Neural cell (in vitro differentiated cells): ENCODE measurements at regions not wholly inside any gene's neighbourhood (a gene's known extent, or its start where the extent isn't known, plus 50 kb on each side); places are given as distances from the start of the nearest gene placed in this dataset.

Experiments used
- H2AFZ ChIP-seq: fragments of 200-600, 300-800 bp; sonication (generic), shearing (Covaris generic); 2 replicates; pipeline ENCODE4 v1.6.0; 2014; ENCODE audit warnings: low read depth, mild to moderate bottlenecking, antibody characterized with exemption, low read length, moderate library complexity
- H3F3A ChIP-seq: fragments of 200-600 bp; shearing (Covaris generic); 2 replicates; pipeline ENCODE4 v1.6.1; 2016; ENCODE audit warnings: mild to moderate bottlenecking, moderate library complexity, mixed read lengths, antibody characterized with exemption, low read length; ENCODE audit not compliant: insufficient read depth, poor library complexity, severe bottlenecking
- H3K27ac ChIP-seq: fragments of 200-600, 300-800 bp; sonication (generic), shearing (Covaris generic); 2 replicates; pipeline ENCODE4 v1.5.1; 2014; ENCODE audit warnings: mild to moderate bottlenecking, low read length, moderate library complexity
- H3K27me3 ChIP-seq: fragments of 300-800, 200-600 bp; sonication (generic), shearing (Covaris generic); 2 replicates; pipeline ENCODE4 v1.6.0; 2014; ENCODE audit warnings: mild to moderate bottlenecking, low read depth, low read length, moderate library complexity; ENCODE audit not compliant: insufficient read depth
- H3K36me3 ChIP-seq: fragments of 300-800, 200-600 bp; sonication (generic), shearing (Covaris generic); 2 replicates; pipeline ENCODE4 v1.5.1; 2014; ENCODE audit warnings: mild to moderate bottlenecking, antibody characterized with exemption, low read length, moderate library complexity; ENCODE audit not compliant: insufficient read depth
- H3K4me2 ChIP-seq: fragments of 300-800, 200-600 bp; sonication (generic), shearing (Covaris generic); 2 replicates; pipeline ENCODE4 v1.6.0; 2014; ENCODE audit warnings: mild to moderate bottlenecking, low read length
- H3K4me3 ChIP-seq: fragments of 300-800, 200-600 bp; sonication (generic), shearing (Covaris generic); 2 replicates; pipeline ENCODE4 v1.5.1; 2014; ENCODE audit warnings: mild to moderate bottlenecking, low read length, moderate library complexity
- H3K79me2 ChIP-seq: fragments of 200-600 bp; shearing (Covaris generic); replicated peaks from 2 replicates; pipeline ENCODE4 v1.6.0; 2014; ENCODE audit warnings: mild to moderate bottlenecking, low read length, moderate library complexity; ENCODE audit not compliant: insufficient read depth
- H3K9ac ChIP-seq: fragments of 300-800, 200-600 bp; sonication (generic), shearing (Covaris generic); 2 replicates; pipeline ENCODE4 v1.6.1; 2016; ENCODE audit warnings: mild to moderate bottlenecking, low read length, mixed read lengths
- H3K9me2 ChIP-seq: fragments of 200-600 bp; shearing (Covaris generic); 2 replicates; pipeline ENCODE4 v1.6.1; 2016; ENCODE audit warnings: mild to moderate bottlenecking, low read length, mixed read lengths; ENCODE audit not compliant: insufficient read depth
- H3K9me3 ChIP-seq: fragments of 200-600, 300-800 bp; sonication (generic), shearing (Covaris generic); 2 replicates; pipeline ENCODE4 v1.6.1; 2016; ENCODE audit warnings: mild to moderate bottlenecking, mixed run types, low read length, moderate library complexity, mixed read lengths
- H4K20me1 ChIP-seq: fragments of 200-600 bp; shearing (Covaris generic); 2 replicates; pipeline ENCODE4 v1.6.1; 2016; ENCODE audit warnings: mild to moderate bottlenecking, mixed run types; ENCODE audit not compliant: insufficient read depth
- CTCF ChIP-seq: fragments of 450-650 bp; IDR thresholded peaks from 2 replicates; pipeline ENCODE4 v1.5.1; 2014; ENCODE audit warnings: antibody characterized with exemption, mild to moderate bottlenecking, moderate library complexity; ENCODE audit not compliant: poor library complexity, severe bottlenecking
- EP300 ChIP-seq: fragments of 450-650 bp; conservative IDR thresholded peaks from 2 replicates; pipeline ENCODE4 v1.6.1; 2014; ENCODE audit warnings: antibody characterized with exemption, mild to moderate bottlenecking, moderate library complexity; ENCODE audit not compliant: poor library complexity, severe bottlenecking
- EZH2 ChIP-seq: fragments of 200-600, 300-800 bp; shearing (Covaris generic), sonication (generic); IDR thresholded peaks from 2 replicates; pipeline ENCODE4 v1.6.1; 2014; ENCODE audit warnings: antibody characterized with exemption, low read length, borderline replicate concordance, mild to moderate bottlenecking; ENCODE audit not compliant: insufficient read depth, poor library complexity, severe bottlenecking
- MXI1 ChIP-seq: fragments of 450-650 bp; conservative IDR thresholded peaks from 2 replicates; pipeline ENCODE4 v1.6.1; 2014; ENCODE audit warnings: antibody characterized with exemption, mild to moderate bottlenecking; ENCODE audit not compliant: poor library complexity, severe bottlenecking
- POLR2AphosphoS5 ChIP-seq: IDR thresholded peaks from 2 replicates; pipeline ENCODE4 v1.6.1; 2012
- RAD21 ChIP-seq: fragments of 450-650 bp; conservative IDR thresholded peaks from 2 replicates; pipeline ENCODE4 v1.6.1; 2014; ENCODE audit warnings: antibody characterized with exemption, mild to moderate bottlenecking, moderate library complexity
- REST ChIP-seq: IDR thresholded peaks from 2 replicates; pipeline ENCODE4 v1.6.1; 2012; ENCODE audit warnings: borderline replicate concordance
- SMC3 ChIP-seq: fragments of 450-650 bp; conservative IDR thresholded peaks from 2 replicates; pipeline ENCODE4 v1.6.1; 2014; ENCODE audit warnings: antibody characterized with exemption, mild to moderate bottlenecking, moderate library complexity; ENCODE audit not compliant: poor library complexity
- TAF1 ChIP-seq: IDR thresholded peaks from 2 replicates; pipeline ENCODE4 v1.6.1; 2012; ENCODE audit warnings: low read depth

- Histone ChIP-seq H2AFZ (no peak overlapping the region), H3K9ac (no peak overlapping the region), H3K36me3 (no peaks in the 10 kb centered on the region), H3K79me2 (no peaks in the 10 kb centered on the region), H3K27ac (no peak overlapping the region), H3K4me2 (no peak overlapping the region), H4K20me1 (no peaks in the 10 kb centered on the region), H3K27me3 (no peaks in the 10 kb centered on the region), H3K4me3 (no peak overlapping the region), H3F3A (no peaks in the 10 kb centered on the region), H3K9me3 (no peaks in the 10 kb centered on the region), H3K9me2 (no peaks in the 10 kb centered on the region)
- no peak for TF ChIP-seq RAD21
- no peak for TF ChIP-seq CTCF
- TF ChIP-seq EZH2: no peak
- TF ChIP-seq MXI1: no peak
- TF ChIP-seq SMC3: no peak
- TF ChIP-seq TAF1: no peak
- no peak for TF ChIP-seq REST
- TF ChIP-seq EP300: peak; percentile 56
- peak; percentile 33 for TF ChIP-seq POLR2AphosphoS5
Measured at GRCh38 chr3:192040282-192041043, 579.5 kb downstream of the PYDC2 start.

GRCh38 chr3:192042116-192042515, 581.2 kb downstream of the PYDC2 start:
- no peak overlapping the region for H3K27ac ChIP-seq
- no peaks in the 10 kb centered on the region for H3K9me3 ChIP-seq
- H3K4me2 ChIP-seq: no peak overlapping the region
- no peaks in the 10 kb centered on the region for H3K9me2 ChIP-seq
- TF ChIP-seq REST: no peak
- no peak for TF ChIP-seq EZH2
- no peak for TF ChIP-seq CTCF
- no peak for TF ChIP-seq EP300
- TF ChIP-seq MXI1: no peak
- H3K36me3 ChIP-seq: no peaks in the 10 kb centered on the region
- H3K79me2 ChIP-seq: no peaks in the 10 kb centered on the region
- no peak overlapping the region for H2AFZ ChIP-seq
- H3K4me3 ChIP-seq: no peak overlapping the region
- no peaks in the 10 kb centered on the region for H4K20me1 ChIP-seq
- H3K9ac ChIP-seq: no peak overlapping the region
- no peaks in the 10 kb centered on the region for H3K27me3 ChIP-seq
- H3F3A ChIP-seq: no peaks in the 10 kb centered on the region
